NB4 (cell line): ENCODE measurements at regions not wholly inside any gene's neighbourhood (a gene's known extent, or its start where the extent isn't known, plus 50 kb on each side); places are given as distances from the start of the nearest gene placed in this dataset.

Experiments used
- MYC ChIP-seq: IDR thresholded peaks from 2 replicates; pipeline ENCODE4 v1.6.1; 2011; ENCODE audit warnings: low read depth, low read length
- POLR2A ChIP-seq: IDR thresholded peaks from 2 replicates; pipeline ENCODE4 v1.6.1; 2011; ENCODE audit warnings: mild to moderate bottlenecking; ENCODE audit not compliant: insufficient read length; ENCODE audit errors: extremely low read depth
- TF ChIP-seq, protein P1 (sequence below): IDR thresholded peaks from one replicate; pipeline ENCODE4 v1.5.1; 2012; ENCODE audit warnings: low read depth, low read length

DNA sequence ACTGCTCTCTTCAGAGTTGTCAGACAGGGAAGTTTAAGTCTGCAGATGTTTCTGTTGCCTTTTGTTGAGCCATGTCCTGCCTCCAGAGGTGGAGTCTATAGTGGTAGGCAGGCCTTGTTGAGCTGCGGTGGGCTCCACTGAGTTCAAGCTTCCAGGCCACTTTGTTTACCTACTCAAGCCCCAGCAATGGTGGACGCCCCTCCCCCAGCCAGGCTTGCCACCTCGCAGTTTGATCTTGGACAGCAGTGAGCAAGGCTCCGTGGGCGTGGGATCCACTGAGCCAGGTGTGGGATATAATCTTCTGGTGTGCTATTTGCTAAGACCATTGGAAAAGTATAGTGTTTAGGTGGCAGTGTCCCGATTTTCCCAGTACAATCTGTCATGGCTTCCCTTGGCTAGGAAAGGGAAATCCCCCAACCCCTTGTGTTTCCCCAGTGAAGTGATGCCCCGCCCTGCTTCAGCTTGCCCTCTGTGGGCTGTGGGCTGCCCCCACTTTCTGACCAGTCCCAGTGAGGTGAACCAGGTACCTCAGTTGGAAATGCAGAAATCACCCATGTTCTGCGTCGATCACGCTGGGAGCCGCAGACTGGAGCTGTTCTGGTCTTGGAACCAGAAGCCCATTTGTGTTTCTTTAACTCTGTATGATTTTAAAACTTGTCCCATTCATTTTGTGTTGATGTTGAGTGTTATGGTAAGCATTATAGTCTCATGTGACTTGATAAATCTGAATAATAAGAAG, 89.2 kb upstream of the CALCR start:
- TF ChIP-seq, protein P1, sequence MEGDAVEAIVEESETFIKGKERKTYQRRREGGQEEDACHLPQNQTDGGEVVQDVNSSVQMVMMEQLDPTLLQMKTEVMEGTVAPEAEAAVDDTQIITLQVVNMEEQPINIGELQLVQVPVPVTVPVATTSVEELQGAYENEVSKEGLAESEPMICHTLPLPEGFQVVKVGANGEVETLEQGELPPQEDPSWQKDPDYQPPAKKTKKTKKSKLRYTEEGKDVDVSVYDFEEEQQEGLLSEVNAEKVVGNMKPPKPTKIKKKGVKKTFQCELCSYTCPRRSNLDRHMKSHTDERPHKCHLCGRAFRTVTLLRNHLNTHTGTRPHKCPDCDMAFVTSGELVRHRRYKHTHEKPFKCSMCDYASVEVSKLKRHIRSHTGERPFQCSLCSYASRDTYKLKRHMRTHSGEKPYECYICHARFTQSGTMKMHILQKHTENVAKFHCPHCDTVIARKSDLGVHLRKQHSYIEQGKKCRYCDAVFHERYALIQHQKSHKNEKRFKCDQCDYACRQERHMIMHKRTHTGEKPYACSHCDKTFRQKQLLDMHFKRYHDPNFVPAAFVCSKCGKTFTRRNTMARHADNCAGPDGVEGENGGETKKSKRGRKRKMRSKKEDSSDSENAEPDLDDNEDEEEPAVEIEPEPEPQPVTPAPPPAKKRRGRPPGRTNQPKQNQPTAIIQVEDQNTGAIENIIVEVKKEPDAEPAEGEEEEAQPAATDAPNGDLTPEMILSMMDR, result no peak
- TF ChIP-seq MYC (no peak), POLR2A (no peak)
